HG02981 (cell line): ENCODE measurements at regions not wholly inside any gene's neighbourhood (a gene's known extent, or its start where the extent isn't known, plus 50 kb on each side); places are given as distances from the start of the nearest gene placed in this dataset.
A peak's percentile ranks its signal among the peaks of the same experiment; 100 is the strongest.
"Not testable (repeated sequence)": the region's sequence is repeated elsewhere in the genome, so short reads cannot be mapped to it uniquely, and the experiment has no call there.

Source experiments
- ATAC-seq: cut with Tn5 transposase; IDR thresholded peaks from one replicate; pipeline ENCODE4 v1.9.1; 2021; ENCODE audit warnings: mild to moderate bottlenecking, moderate library complexity; ENCODE audit not compliant: unreplicated experiment

- no peak for ATAC-seq
Observed at GRCh38 chr1:173300061-173301044, 93.2 kb upstream of the TNFSF4 start.

GRCh38 chr1:173301507-173301906 is 94.4 kb upstream of the TNFSF4 start:
- ATAC-seq: no peak

GRCh38 chr1:173302366-173302765 is 95.2 kb upstream of the TNFSF4 start:
- no peak for ATAC-seq

- ATAC-seq: no peak
Observed at GRCh38 chr1:173302890-173303829, 96.0 kb upstream of the TNFSF4 start.

- ATAC-seq: no peak
Observed at GRCh38 chr1:173303984-173304383, 96.9 kb upstream of the TNFSF4 start.

- ATAC-seq: no peak
Observed at GRCh38 chr1:173304529-173305227, 97.5 kb upstream of the TNFSF4 start.

- no peak for ATAC-seq
Observed at GRCh38 chr1:173307845-173308244, 100.7 kb upstream of the TNFSF4 start.

- ATAC-seq: no peak
Observed at GRCh38 chr1:173314656-173315055, 107.5 kb upstream of the TNFSF4 start.

- no peak for ATAC-seq
Observed at GRCh38 chr1:173315296-173315695, 108.2 kb upstream of the TNFSF4 start.

- no peak for ATAC-seq
Observed at GRCh38 chr1:173318788-173319187, 111.7 kb upstream of the TNFSF4 start.

- not testable (repeated sequence) for ATAC-seq
Observed at GRCh38 chr1:173324352-173324751, 117.2 kb upstream of the TNFSF4 start.

GRCh38 chr1:173327987-173328386 is 120.9 kb upstream of the TNFSF4 start:
- not testable (repeated sequence) for ATAC-seq

GRCh38 chr1:173328961-173329360 is 121.8 kb upstream of the TNFSF4 start:
- ATAC-seq: no peak

GRCh38 chr1:173329726-173330125 is 122.6 kb upstream of the TNFSF4 start:
- no peak for ATAC-seq

GRCh38 chr1:173330149-173330951 is 123.2 kb upstream of the TNFSF4 start:
- ATAC-seq: no peak

GRCh38 chr1:173330952-173331548 is 123.9 kb upstream of the TNFSF4 start:
- not testable (repeated sequence) for ATAC-seq

GRCh38 chr1:173332026-173332425 is 124.9 kb upstream of the TNFSF4 start:
- no peak for ATAC-seq

GRCh38 chr1:173333581-173333980 is 126.5 kb upstream of the TNFSF4 start:
- ATAC-seq: peak; percentile 77

GRCh38 chr1:173337126-173337525 is 130.0 kb upstream of the TNFSF4 start:
- no peak for ATAC-seq

- no peak for ATAC-seq
Observed at GRCh38 chr1:173341307-173341706, 134.2 kb upstream of the TNFSF4 start.
